ENCODE measurements at regions not wholly inside any gene's neighbourhood (a gene's known extent, or its start where the extent isn't known, plus 50 kb on each side); places are given as distances from the start of the nearest gene placed in this dataset.

GRCh38 chr5:174810796-174811195, 86.4 kb downstream of the MSX2 start:
- dilution Hi-C loops (cut with HindIII; ENCODE audit: low sequenced_read_pairs, unreplicated experiment), result no loop called here
- Histone ChIP-seq H3K56ac (ENCODE audit: extremely low read depth, insufficient read depth, low read length) (no peak overlapping the region), H3K18ac (ENCODE audit: low read depth, low read length) (no peak overlapping the region), H4K20me1 (ENCODE audit: insufficient read depth, low read length) (no peaks in the 10 kb centered on the region), H3K27me3 (ENCODE audit: control insufficient read depth, insufficient read depth, low read length) (no peaks in the 10 kb centered on the region), H3K27ac (ENCODE audit: insufficient read depth, low read length) (no peak overlapping the region), H4K5ac (ENCODE audit: low read depth, low read length) (no peak overlapping the region), H2BK120ac (ENCODE audit: low read depth, low read length) (no peak overlapping the region), H3K9ac (ENCODE audit: low read depth, low read length) (no peak overlapping the region), H3K9me1 (ENCODE audit: insufficient read depth, low read length) (no peaks in the 10 kb centered on the region), H3K4ac (ENCODE audit: low read depth, low read length) (no peak overlapping the region), H3K79me1 (ENCODE audit: low read depth in 1 of 2, low read length in 2 of 2) (no peaks in the 10 kb centered on the region), H3K4me2 (ENCODE audit: low read depth, low read length) (no peak overlapping the region), H2BK20ac (ENCODE audit: low read depth, low read length) (no peak overlapping the region), H3K4me3 (ENCODE audit: insufficient read depth, low read depth, low read length) (no peak overlapping the region), H2AFZ (replicated peaks; ENCODE audit: low read length, poor library complexity) (no peak overlapping the region), H2AK9ac (replicated peaks; ENCODE audit: low read depth, low read length, poor library complexity) (no peak overlapping the region), H2BK5ac (ENCODE audit: low read depth, low read length, poor library complexity, severe bottlenecking) (no peak overlapping the region), H2BK15ac (ENCODE audit: low read depth, low read length) (no peak overlapping the region), H2AK5ac (ENCODE audit: low read depth, low read length) (no peak overlapping the region), H3K23ac (ENCODE audit: low read depth, low read length) (no peak overlapping the region), H4K8ac (ENCODE audit: low read depth in 2 of 2, low read length in 2 of 2) (no peak overlapping the region), H3K36me3 (ENCODE audit: control insufficient read depth, insufficient read depth, low read length) (no peaks in the 10 kb centered on the region), H4K91ac (ENCODE audit: insufficient read depth, low read depth, low read length) (no peak overlapping the region), H3K9me3 (ENCODE audit: control insufficient read depth, insufficient read depth, low read length) (no peaks in the 10 kb centered on the region), H3K4me1 (ENCODE audit: control insufficient read depth, insufficient read depth, low read length) (no peaks in the 10 kb centered on the region), H3K14ac (replicated peaks; ENCODE audit: low read depth, low read length) (no peak overlapping the region)
- intact Hi-C loops (cut with micrococcal nuclease), result no loop called here
- no TSS peak for BruUV-seq (replicated peaks)
- POLR2A ChIA-PET (ENCODE audit: unreplicated experiment), result no interaction called here
- in situ Hi-C loops (cut with MboI; ENCODE audit: low sequenced_read_pairs), result no loop called here
- ATAC-seq (ENCODE audit: low read depth), result no peak
- CTCF ChIA-PET, result no interaction called here
- TF ChIP-seq RCOR1 (IDR thresholded peaks at IDR 0.05; ENCODE audit: insufficient replicate concordance, low read length) (no peak), RFX5 (IDR thresholded peaks at IDR 0.05; ENCODE audit: low read depth, low read length) (no peak), USF2 (IDR thresholded peaks at IDR 0.05; ENCODE audit: low read depth, low read length) (no peak), CHD1 (IDR thresholded peaks at IDR 0.05; ENCODE audit: low read depth, low read length) (no peak), BHLHE40 (IDR thresholded peaks at IDR 0.05; ENCODE audit: low read depth, low read length) (no peak), CEBPB (IDR thresholded peaks at IDR 0.05; ENCODE audit: low read depth, low read length) (no peak), NFE2L2 (IDR thresholded peaks at IDR 0.05; ENCODE audit: low read depth, low read length) (no peak), RAD21 (IDR thresholded peaks at IDR 0.05; ENCODE audit: low read length) (no peak)
- no peak for DNase-seq
- WGBS, 2 experiments (ENCODE audit: extremely low coverage in 2 of 2, insufficient read length in 1 of 2), result no CpG with 5 or more reads among the region's 2 CpGs
